GM12865 (cell line): ENCODE measurements at regions not wholly inside any gene's neighbourhood (a gene's known extent, or its start where the extent isn't known, plus 50 kb on each side); places are given as distances from the start of the nearest gene placed in this dataset.

Experiments used
- DNase-seq: peaks from one replicate; pipeline ENCODE4 v3.0.0; 2010; ENCODE audit warnings: low read depth
- H3K4me3 ChIP-seq: 2 replicates; pipeline ENCODE4 v1.5.1; 2011; ENCODE audit warnings: mild to moderate bottlenecking, low read depth, low read length, control low read depth
- TF ChIP-seq, protein P1 (sequence below): IDR thresholded peaks from 2 replicates; pipeline ENCODE4 v1.5.1; 2011; ENCODE audit warnings: low read length, control low read depth, low read depth, inconsistent platforms; ENCODE audit not compliant: insufficient read depth; ENCODE audit errors: missing control alignments

DNA sequence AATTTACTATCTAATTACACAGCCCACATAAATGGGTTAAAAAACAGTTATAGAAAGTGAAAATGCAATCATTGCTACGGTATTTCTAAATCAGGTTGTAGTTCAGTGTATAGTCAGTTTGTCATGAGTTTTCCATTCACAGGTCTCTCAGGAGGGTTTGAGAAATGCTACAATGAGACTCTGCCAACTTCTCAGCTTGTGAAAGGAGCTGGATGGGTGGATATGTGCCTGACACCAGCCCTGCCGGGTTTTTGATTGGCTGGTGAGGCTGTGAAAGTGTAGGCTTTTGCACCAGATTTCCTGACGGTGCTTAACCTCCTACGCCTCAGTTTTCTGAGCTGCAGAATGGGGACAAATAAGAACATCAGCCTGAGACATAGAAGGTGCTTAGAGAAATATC lies 102.6 kb upstream of the SMIM21 start:
- DNase-seq, result no peak
- H3K4me3 ChIP-seq, result no peak overlapping the region
- TF ChIP-seq, protein P1, sequence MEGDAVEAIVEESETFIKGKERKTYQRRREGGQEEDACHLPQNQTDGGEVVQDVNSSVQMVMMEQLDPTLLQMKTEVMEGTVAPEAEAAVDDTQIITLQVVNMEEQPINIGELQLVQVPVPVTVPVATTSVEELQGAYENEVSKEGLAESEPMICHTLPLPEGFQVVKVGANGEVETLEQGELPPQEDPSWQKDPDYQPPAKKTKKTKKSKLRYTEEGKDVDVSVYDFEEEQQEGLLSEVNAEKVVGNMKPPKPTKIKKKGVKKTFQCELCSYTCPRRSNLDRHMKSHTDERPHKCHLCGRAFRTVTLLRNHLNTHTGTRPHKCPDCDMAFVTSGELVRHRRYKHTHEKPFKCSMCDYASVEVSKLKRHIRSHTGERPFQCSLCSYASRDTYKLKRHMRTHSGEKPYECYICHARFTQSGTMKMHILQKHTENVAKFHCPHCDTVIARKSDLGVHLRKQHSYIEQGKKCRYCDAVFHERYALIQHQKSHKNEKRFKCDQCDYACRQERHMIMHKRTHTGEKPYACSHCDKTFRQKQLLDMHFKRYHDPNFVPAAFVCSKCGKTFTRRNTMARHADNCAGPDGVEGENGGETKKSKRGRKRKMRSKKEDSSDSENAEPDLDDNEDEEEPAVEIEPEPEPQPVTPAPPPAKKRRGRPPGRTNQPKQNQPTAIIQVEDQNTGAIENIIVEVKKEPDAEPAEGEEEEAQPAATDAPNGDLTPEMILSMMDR, result no peak

DNA sequence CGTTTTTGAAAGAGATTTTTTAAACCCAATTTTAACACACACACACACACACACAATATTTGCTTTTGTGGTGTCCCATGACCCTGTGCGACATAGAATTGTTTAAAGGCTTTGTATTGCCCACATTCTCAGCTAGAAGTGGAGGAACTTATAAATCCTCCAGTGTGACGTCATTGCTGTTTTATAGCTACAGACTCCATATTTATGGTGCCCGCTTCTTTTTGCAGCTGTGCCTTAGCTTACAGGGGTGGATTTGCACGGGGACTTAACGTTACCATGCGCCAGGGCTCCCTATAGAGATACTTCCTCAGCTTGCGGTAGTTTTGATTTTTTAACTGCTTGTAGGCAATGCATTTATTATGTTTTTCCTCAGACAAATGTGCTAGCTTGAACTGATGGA lies 101.9 kb upstream of the SMIM21 start:
- TF ChIP-seq, protein P1, result no peak
- H3K4me3 ChIP-seq, result no peak overlapping the region
- DNase-seq, result no peak

DNA sequence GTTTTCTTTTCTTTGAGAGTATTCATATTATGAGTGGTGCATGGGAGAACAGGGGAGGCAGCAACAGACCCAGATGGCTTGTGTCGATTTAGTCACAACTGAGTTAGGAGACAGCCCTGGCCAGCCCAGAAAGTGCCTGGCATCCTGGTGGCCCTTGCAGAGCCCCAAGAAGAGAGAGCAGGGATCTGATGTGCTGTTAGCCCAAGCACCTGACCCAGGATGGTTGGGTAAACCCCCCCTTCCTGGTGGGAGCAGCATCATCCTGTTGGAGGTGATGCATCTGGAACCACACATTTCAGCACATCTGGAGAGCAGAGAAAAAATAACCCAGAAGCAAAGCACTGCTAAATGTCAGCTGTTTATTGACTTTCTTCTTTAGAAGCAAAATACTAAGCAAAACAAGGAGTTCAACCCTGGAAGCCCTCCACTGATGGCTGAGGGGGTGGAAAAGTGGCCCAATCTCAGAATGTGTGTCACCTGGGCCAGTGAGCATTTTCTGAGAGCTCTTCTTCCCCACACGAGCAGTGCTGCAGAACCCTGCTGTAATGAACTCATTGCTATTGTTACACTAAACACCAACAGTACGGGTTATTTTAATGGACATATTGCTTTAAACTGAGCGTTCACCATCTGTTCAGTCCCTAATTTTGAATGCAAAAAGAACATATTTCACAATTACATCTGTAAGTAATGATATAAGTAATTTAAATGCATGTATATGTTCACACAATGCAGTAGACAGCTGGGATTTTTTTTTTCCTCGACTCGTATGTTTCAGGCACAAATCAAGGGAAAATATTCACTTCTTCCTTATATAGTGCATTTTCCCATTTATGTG lies 100.6 kb upstream of the SMIM21 start:
- H3K4me3 ChIP-seq, result no peak overlapping the region
- no peak for DNase-seq
- TF ChIP-seq, protein P1, result no peak

DNA sequence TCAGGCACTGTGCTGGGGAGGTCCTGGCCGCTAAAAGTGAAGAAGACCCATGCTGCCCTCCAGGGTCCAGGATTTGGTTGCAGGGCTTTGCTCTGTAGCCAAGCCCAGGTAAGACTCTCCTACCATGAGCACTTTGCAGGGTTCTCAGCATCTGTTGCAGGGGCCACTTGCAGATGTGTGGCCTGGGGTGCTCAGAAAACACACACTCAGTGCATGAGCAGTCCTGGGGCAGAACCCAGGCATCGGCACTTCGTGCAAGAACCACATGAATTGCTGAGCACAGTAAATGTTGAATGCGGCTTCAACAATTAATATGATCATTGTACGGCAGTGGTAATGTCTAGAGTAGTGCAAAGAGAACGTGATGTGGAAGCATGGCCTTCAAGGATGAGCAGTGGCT lies 98.5 kb upstream of the SMIM21 start:
- no peak for DNase-seq
- TF ChIP-seq, protein P1, result no peak
- H3K4me3 ChIP-seq, result no peak overlapping the region

DNA sequence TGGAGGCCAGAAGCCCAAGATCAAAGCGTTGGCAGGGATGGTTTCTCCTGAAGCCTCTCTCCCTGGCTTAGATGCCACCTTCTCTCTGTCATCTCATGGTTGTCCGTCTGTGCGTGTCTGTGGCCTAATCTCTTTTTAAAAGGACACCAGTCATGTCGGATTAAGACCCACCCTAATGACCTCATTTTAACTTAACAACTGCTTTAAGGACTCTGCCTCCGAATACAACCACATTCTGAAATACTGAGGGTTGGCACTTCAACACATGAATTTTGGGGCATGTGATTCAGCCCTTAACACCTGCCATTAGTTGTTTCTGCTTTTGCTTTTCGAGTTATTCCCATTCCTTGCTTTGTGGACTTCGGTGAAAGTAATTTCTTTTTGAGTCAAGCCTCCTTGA lies 97.8 kb upstream of the SMIM21 start:
- TF ChIP-seq, protein P1, result no peak
- H3K4me3 ChIP-seq, result no peak overlapping the region
- DNase-seq, result no peak

DNA sequence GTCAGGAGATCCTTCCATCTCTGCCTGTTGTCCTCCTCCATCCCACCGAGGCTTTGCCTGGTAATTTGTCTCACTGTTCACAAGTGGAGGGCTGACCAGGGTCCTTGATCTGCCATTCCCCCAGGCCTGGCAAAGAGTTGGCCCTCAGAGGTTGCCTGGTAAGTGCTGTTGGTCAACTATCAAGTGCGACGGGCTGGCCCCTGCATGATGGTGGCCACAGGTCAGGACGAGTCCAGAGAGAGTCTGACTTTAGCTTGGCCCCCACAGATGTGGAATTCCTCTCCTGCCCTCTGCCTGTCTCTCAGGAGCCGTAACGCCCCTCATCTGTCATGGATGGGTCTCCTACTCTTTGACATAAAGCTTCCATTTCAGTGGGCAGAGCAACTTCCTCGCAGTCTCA lies 97.3 kb upstream of the SMIM21 start:
- no peak overlapping the region for H3K4me3 ChIP-seq
- TF ChIP-seq, protein P1, result no peak
- DNase-seq, result no peak

DNA sequence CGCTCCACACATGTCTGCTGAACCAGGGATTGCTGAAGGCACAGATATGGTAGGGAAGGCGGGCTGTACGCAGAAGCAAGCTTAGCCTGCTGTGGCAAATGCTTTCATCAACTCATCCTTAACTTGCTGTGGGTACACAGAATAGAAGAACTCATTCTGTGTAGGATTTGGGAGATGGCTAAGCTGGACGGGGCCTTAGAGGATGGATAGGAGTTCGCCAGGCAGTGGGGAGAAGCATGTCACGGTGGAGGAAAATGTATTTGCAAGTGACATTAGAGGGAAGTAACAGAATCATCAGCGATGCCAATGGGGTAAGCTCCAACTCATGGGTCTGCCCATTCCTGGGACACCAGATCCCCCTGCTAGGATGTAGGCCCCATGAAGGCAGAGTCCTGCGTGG lies 96.7 kb upstream of the SMIM21 start:
- TF ChIP-seq, protein P1, result no peak
- H3K4me3 ChIP-seq, result no peak overlapping the region
- DNase-seq, result no peak
